Endothelial cell of umbilical vein (primary cell): ENCODE measurements at regions not wholly inside any gene's neighbourhood (a gene's known extent, or its start where the extent isn't known, plus 50 kb on each side); places are given as distances from the start of the nearest gene placed in this dataset.

Experiments used
- BruUV-seq: library from RNA; stranded (reverse); fragments of 400-500 nt; replicated peaks from 2 replicates; lab custom pipeline; 2021; lab: Mats Ljungman, UMichigan
- CTCF ChIA-PET: fragments of 300-600, 350-600 bp; sonication (Branson Sonifier 250); formaldehyde crosslinking; loops from one replicate; lab custom pipeline; 2021; ENCODE audit warnings: antibody characterized with exemption, inconsistent platforms; lab: Charles Lee
- POLR2A ChIA-PET: fragments of 300-600, 350-600 bp; sonication (Branson Sonifier 250); formaldehyde crosslinking; loops from one replicate; lab custom pipeline; 2021; ENCODE audit warnings: antibody characterized with exemption, inconsistent platforms; lab: Charles Lee
- DNase-seq: peaks from one replicate; pipeline ENCODE4 v3.0.0-alpha.2; 2011; ENCODE audit warnings: low read depth, low spot score
- FAIRE-seq: peaks from 2 replicates; lab custom pipeline; 2011; peaks lifted over from hg19 to GRCh38; lab: Jason Lieb, UNC
- H2AFZ ChIP-seq: 2 replicates; pipeline ENCODE4 v1.6.0; 2012; ENCODE audit warnings: low read depth, low read length, control low read depth, inconsistent platforms
- H3K27ac ChIP-seq: 2 replicates; pipeline ENCODE4 v1.5.1; 2011; ENCODE audit warnings: low read depth, mild to moderate bottlenecking, control low read depth, low read length, moderate library complexity; ENCODE audit not compliant: insufficient read depth
- H3K27me3 ChIP-seq, 2 experiments: 2 replicates each; pipeline versions ENCODE4 v1.6.0 to v1.6.1; 2011; ENCODE audit warnings: low read length in 2 of 2, mixed read lengths in 1 of 2; ENCODE audit not compliant: control insufficient read depth in 2 of 2, insufficient read depth in 2 of 2
- H3K36me3 ChIP-seq, 2 experiments: 2 replicates in 1 of 2; 3 replicates in 1 of 2; pipeline ENCODE4 v1.5.1; 2011; ENCODE audit warnings: low read length in 2 of 2, mild to moderate bottlenecking in 1 of 2, moderate library complexity in 1 of 2; ENCODE audit not compliant: control insufficient read depth in 2 of 2, insufficient read depth in 2 of 2; ENCODE audit errors: extremely low read depth in 1 of 2
- H3K4me1 ChIP-seq: 3 replicates; pipeline ENCODE4 v1.5.1; 2011; ENCODE audit warnings: mild to moderate bottlenecking, low read length; ENCODE audit not compliant: control insufficient read depth, insufficient read depth; ENCODE audit errors: extremely low read depth
- H3K4me2 ChIP-seq: 2 replicates; pipeline ENCODE4 v1.6.1; 2011; ENCODE audit warnings: low read length, control low read depth, mixed read lengths; ENCODE audit not compliant: insufficient read depth
- H3K4me3 ChIP-seq, 3 experiments: fragments of 200-600 bp in 1 of 3; sonication (generic), shearing (Covaris generic) in 1 of 3; replicated peaks in 1 of 3; 2 replicates each; pipeline ENCODE4 v1.5.1; 2011 to 2016; ENCODE audit warnings: control low read depth in 3 of 3, low read length in 3 of 3, mild to moderate bottlenecking in 2 of 3, inconsistent platforms in 1 of 3, low read depth in 1 of 3, moderate library complexity in 1 of 3; ENCODE audit not compliant: insufficient read depth in 1 of 3
- H3K79me2 ChIP-seq: 2 replicates; pipeline ENCODE4 v1.6.0; 2012; ENCODE audit warnings: low read length, inconsistent platforms; ENCODE audit not compliant: control insufficient read depth, insufficient read depth
- H3K9ac ChIP-seq: replicated peaks from 2 replicates; pipeline ENCODE3; 2011; ENCODE audit warnings: low read length, control low read depth; ENCODE audit not compliant: insufficient read depth; ENCODE audit errors: extremely low read depth
- H3K9me1 ChIP-seq: replicated peaks from 3 replicates; pipeline ENCODE4 v1.6.0; 2011; ENCODE audit warnings: mild to moderate bottlenecking, low read length; ENCODE audit not compliant: control insufficient read depth, insufficient read depth; ENCODE audit errors: extremely low read depth
- H3K9me3 ChIP-seq: replicated peaks from 2 replicates; pipeline ENCODE4 v1.5.1; 2012; ENCODE audit warnings: low read length, inconsistent platforms; ENCODE audit not compliant: control insufficient read depth, insufficient read depth
- H4K20me1 ChIP-seq: replicated peaks from 2 replicates; pipeline ENCODE3; 2011; ENCODE audit warnings: mild to moderate bottlenecking, low read length; ENCODE audit not compliant: control insufficient read depth, insufficient read depth; ENCODE audit errors: extremely low read depth
- EZH2 ChIP-seq: IDR thresholded peaks from 2 replicates; pipeline ENCODE4 v1.6.1; 2012; ENCODE audit warnings: borderline replicate concordance, low read depth, mild to moderate bottlenecking, moderate library complexity, low read length, inconsistent platforms; ENCODE audit not compliant: severe bottlenecking
- FOS ChIP-seq: IDR thresholded peaks from 2 replicates; pipeline ENCODE4 v1.6.1; 2011; ENCODE audit warnings: mild to moderate bottlenecking, low read length, moderate library complexity, borderline replicate concordance; ENCODE audit not compliant: insufficient read depth
- GATA2 ChIP-seq: IDR thresholded peaks from 2 replicates; pipeline ENCODE4 v1.7.0; 2011; ENCODE audit warnings: low read depth, mild to moderate bottlenecking, moderate library complexity, mixed read lengths, low read length; ENCODE audit not compliant: insufficient read length, insufficient read depth
- JUN ChIP-seq: IDR thresholded peaks from 2 replicates; pipeline ENCODE4 v1.6.1; 2011; ENCODE audit warnings: borderline replicate concordance, low read depth; ENCODE audit not compliant: insufficient read length, insufficient read depth
- MYC ChIP-seq: IDR thresholded peaks from one replicate; pipeline ENCODE4 v1.6.1; 2011; ENCODE audit warnings: mild to moderate bottlenecking, low read depth, low read length
- POLR2A ChIP-seq: IDR thresholded peaks from 2 replicates; pipeline ENCODE4 v1.6.1; 2012; ENCODE audit warnings: low read depth, mild to moderate bottlenecking, control low read depth, low read length
- POLR2AphosphoS5 ChIP-seq: IDR thresholded peaks from 2 replicates; pipeline ENCODE4 v1.6.1; 2012; ENCODE audit warnings: low read depth, mild to moderate bottlenecking, control low read depth, low read length, moderate library complexity; ENCODE audit not compliant: insufficient read depth
- dilution Hi-C: fragments of 300-500 bp; cut with MboI; formaldehyde crosslinking; loops from one replicate; pipeline ENCODE4 v1.15.0; 2019; ENCODE audit warnings: low sequenced_read_pairs; ENCODE audit not compliant: extremely low pct_ligation_motif_present
- intact Hi-C: fragments of 100-400 bp; cut with micrococcal nuclease; formaldehyde crosslinking; loops from one replicate; pipeline ENCODE4 v1.10.0; 2022
- TF ChIP-seq, protein P1 (sequence below): IDR thresholded peaks from 2 replicates; pipeline ENCODE4 v1.6.1; 2011; ENCODE audit not compliant: insufficient read depth, insufficient read length
- TF ChIP-seq, protein P2 (sequence below), 2 donors: IDR thresholded peaks; 1 replicate in 1 of 2; 2 replicates in 1 of 2; pipeline ENCODE4 v1.5.1; 2011; ENCODE audit warnings: low read length in 2 of 2, mild to moderate bottlenecking in 2 of 2, moderate library complexity in 2 of 2, control low read depth in 1 of 2, inconsistent platforms in 1 of 2, low read depth in 1 of 2; ENCODE audit not compliant: insufficient read depth in 1 of 2; ENCODE audit errors: extremely low read depth in 1 of 2

DNA sequence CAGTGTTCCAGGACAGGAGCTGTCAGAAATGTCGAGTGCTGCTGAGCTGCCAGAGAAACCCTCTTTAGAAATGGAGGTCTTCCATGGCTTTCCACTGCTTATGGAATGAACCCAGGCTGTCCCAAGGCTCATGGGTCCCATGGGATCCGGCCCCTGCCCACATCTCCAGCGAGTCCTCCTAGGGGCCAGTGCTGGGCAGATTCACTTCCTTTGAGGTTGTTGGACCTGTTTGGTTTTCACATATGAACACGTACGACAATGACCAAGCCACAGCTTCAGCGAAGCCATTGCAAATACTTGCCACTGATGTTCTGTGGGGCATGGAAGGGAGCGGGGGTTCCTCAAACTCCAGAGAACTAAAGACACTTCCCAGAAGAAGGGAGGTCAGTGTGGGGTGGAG is 483.3 kb downstream of the TBC1D22A start:
- H3K27me3 ChIP-seq: no peaks in the 10 kb centered on the region
- no peak overlapping the region for H3K4me2 ChIP-seq
- H2AFZ ChIP-seq: no peak overlapping the region
- no peaks in the 10 kb centered on the region for H3K4me1 ChIP-seq
- dilution Hi-C loops (no loop called here), intact Hi-C loops (no loop called here)
- no peak overlapping the region for H3K4me3 ChIP-seq
- no peaks in the 10 kb centered on the region for H3K36me3 ChIP-seq
- no peaks in the 10 kb centered on the region for H3K79me2 ChIP-seq
- H4K20me1 ChIP-seq: no peaks in the 10 kb centered on the region
- BruUV-seq: no TSS peak
- H3K27ac ChIP-seq: no peak overlapping the region
- no peaks in the 10 kb centered on the region for H3K9me3 ChIP-seq
- ChIA-PET POLR2A (no interaction called here), CTCF (no interaction called here)
- TF ChIP-seq FOS: no peak
- TF ChIP-seq, protein P1, sequence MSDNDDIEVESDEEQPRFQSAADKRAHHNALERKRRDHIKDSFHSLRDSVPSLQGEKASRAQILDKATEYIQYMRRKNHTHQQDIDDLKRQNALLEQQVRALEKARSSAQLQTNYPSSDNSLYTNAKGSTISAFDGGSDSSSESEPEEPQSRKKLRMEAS: no peak
- TF ChIP-seq GATA2: no peak
- TF ChIP-seq POLR2AphosphoS5: no peak
- TF ChIP-seq POLR2A: no peak
- TF ChIP-seq JUN: no peak
- TF ChIP-seq, protein P2, sequence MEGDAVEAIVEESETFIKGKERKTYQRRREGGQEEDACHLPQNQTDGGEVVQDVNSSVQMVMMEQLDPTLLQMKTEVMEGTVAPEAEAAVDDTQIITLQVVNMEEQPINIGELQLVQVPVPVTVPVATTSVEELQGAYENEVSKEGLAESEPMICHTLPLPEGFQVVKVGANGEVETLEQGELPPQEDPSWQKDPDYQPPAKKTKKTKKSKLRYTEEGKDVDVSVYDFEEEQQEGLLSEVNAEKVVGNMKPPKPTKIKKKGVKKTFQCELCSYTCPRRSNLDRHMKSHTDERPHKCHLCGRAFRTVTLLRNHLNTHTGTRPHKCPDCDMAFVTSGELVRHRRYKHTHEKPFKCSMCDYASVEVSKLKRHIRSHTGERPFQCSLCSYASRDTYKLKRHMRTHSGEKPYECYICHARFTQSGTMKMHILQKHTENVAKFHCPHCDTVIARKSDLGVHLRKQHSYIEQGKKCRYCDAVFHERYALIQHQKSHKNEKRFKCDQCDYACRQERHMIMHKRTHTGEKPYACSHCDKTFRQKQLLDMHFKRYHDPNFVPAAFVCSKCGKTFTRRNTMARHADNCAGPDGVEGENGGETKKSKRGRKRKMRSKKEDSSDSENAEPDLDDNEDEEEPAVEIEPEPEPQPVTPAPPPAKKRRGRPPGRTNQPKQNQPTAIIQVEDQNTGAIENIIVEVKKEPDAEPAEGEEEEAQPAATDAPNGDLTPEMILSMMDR (IDR thresholded peaks at IDR 0.05; ENCODE audit: extremely low read depth in 1 of 2, insufficient read depth in 1 of 2, low read depth in 1 of 2, low read length in 2 of 2): no peak
- TF ChIP-seq EZH2: no peak
- no peak for TF ChIP-seq MYC
- no peaks in the 10 kb centered on the region for H3K9me1 ChIP-seq
- FAIRE-seq (no peak), DNase-seq (no peak)
- H3K9ac ChIP-seq: no peak overlapping the region
